ENCODE measurements at regions not wholly inside any gene's neighbourhood (a gene's known extent, or its start where the extent isn't known, plus 50 kb on each side); places are given as distances from the start of the nearest gene placed in this dataset.
"Not testable (repeated sequence)": the region's sequence is repeated elsewhere in the genome, so short reads cannot be mapped to it uniquely, and the experiment has no call there.

DNA sequence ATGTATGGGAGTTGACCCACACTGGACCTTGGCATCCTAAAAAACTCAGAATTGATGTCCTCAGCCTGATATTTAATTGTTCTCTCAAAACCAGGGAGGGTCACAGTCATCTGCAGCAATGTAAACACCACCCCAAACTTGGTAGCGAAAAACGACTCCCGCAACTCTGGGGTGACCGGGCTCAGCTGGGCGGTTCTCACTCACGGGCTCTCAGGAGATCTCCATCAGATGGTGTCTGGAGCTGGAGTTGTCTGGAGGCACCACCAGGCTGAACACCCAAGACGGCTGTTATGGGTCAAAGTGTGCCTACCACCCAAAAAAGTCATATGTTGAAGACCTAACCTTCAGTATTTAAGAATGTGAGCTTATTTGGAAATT, 50.9 kb upstream of the NXT1 start:
- no peak for DNase-seq

DNA sequence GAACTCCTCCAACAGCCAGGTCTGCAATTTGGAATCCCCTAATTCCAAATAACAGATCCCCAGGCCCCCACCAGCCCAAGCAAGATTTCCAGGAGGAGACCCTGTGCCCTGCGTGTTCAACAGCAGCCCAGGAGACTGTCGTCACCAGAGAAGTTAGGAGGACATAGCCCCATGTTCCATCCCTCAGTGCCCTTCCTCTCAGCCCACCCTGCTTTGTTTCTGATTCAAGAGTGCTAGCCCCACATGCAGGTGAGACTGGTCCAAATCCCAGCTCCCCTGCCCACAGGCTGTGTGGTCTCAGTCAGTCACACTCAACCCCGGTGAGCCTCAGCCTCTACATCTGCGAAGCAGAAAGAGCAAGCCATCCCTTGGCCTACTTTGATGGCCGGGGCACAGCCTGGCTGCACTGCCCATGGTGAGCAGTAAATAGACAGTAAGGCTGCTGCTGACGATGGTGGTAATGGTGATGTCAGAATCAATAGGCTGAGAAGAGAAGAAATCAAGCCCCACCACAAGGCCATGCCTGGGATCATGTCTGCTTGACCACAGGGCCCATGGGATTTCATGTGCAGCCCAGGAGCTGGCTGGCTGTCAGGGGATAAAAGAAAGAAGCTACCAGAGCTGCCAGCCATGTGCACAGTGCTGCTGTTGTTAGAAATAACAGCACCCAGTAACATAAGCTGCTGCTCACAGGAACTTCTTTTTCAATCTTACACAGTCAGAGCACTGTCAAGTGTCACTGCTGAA, 51.5 kb upstream of the NXT1 start:
- DNase-seq: no peak

DNA sequence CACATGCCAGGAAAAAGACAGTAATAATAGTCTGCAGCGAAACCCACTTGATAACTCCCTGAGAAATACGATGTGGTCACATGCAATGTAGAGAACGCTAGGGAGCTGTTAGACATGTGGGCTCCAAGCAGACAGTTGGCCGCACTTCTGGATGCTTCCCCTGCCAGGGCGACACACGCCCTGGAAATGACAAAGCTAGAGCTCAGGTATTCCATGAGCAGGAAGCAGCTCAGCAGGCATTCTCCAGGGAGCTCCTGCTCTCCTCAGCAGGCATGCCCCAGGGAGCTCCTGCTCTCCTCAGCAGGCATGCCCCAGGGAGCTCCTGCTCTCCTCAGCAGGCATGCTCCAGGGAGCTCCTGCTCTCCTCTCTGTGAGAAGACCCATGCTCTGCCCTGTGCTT, 52.4 kb upstream of the NXT1 start:
- DNase-seq: no peak

DNA sequence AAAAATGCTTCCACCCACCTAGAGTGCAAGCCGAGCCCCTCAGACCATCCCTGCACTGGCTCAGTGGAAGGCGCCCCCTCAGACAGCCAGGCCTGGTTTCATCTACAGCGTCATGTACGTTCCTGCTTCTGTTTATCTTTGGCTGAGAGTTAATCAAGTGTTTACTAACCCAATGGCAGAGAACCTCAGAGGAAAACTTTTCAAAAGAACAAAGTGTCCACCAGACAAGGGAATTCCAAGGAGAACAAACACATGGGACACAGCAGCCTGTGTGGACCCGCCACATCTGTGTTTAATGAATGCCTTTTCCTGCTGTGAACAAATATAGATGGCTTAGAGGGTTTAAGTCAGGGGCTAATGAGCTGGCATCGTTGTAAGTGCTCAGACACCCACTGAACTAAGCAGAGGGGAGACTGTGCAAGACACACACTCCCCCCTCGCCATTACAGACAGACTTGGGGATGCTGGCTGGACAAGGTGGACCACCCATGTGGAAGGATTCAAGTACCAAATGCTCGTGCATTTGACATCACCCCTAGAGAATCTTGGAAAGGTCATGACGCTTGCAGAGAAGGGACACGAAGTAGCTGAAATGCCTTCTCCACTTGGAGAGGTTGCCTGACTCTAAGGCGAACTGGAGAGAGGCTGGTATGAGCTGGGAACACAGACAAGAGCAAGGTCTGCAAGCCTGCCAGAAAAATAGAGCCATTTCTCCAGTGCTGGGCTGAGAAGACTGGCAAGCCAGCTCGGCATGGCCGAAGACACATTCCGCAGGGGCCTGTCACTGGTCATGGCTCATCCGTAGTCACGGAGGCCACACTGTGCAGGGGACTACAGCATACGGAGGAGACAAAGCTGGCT, 53.5 kb upstream of the NXT1 start:
- DNase-seq: no peak

DNA sequence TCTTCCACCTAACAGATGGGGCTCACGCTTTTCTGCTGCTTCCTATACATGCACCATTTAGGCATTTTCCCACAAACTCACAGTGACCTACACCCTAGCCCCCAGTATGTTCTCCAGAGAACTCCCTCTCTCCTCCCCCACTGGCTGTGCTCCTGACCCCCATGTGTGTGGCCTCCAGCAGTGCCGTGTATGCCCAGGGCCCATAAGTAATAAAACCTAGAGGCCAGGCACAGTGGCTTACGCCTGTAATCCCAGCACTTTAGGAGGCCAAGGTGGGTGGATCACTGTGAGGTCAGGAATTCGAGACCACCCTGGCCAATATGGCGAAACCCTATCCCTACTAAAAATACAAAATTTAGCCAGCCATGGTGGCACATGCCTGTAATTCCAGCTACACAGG, 54.7 kb upstream of the NXT1 start:
- no peak for DNase-seq

DNA sequence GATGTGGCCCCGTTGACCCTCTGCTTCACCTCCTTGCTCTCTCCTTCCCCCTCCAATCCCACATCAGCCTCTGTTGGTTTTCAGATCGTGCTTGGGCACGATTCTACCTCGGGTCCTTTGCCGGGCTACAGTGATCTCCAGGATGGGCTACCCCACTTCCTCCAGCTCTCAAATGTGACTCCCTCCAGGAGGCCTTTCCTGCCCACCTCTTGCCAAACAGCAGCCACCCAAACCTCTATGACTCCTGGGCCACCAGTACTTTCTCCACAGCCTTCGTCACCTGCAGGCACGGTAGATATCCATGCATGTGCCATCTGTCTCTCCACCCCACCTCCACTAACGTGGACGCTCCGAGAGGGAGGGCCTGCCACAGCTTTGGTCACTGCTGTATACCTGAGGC, 55.9 kb upstream of the NXT1 start:
- no peak for DNase-seq

DNA sequence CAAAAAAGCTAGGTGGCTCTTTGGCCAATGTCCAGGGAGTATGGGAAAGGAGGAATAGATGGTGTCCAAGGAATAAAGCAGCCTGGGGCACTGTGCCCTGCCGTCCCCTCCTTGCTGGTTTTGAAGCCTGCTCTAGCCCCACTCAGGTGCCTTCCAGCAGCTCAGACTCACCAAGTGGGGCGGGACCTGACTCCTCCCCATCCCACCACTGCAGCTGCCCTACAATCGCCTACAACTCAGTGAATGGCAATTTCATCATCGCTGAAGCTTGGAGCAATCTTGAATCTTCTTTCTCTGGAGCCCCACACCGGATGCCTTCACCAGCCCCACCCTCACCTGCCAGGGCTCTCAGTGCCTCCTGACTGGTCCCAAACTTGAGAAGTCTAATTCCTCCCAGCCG, 56.4 kb upstream of the NXT1 start:
- DNase-seq: no peak

DNA sequence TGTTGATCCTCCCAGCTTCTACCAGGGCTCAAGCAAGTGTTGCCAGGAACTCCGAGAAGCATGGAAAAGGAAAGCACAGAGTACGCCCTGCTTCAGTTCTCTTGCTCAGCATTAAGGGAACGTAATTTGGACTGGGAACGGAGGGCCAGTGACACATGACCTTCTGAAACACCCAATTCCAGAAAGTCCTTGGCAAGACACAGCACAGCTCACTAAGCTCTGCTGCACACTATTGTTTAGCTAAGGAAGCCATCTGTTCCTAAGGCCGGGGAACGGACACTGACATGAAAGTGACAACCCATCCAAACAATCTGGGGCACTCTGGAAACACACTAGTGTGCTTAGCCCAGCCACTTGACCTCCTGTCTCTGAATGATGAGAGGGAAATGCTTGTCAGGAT, 56.9 kb upstream of the NXT1 start:
- no peak for DNase-seq

DNA sequence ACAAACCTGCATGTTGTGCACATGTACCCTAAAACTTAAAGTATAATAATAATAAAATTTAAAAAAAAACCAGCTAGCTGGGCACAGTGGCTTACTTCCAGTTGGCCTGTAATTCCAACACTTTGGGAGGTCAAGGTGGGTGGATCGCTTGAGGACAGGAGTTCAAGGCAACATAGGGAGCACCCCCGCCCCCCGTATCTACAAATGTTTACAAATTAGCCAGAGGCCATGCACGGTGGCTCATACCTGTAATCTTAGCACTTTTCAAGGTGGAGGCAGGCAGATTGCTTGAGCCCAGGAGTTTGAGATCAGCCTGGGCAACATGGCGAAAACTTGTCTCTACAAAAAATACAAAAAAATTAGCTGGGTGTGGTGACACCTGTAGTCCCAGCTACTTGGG, 58.3 kb upstream of the NXT1 start:
- DNase-seq: not testable (repeated sequence)

DNA sequence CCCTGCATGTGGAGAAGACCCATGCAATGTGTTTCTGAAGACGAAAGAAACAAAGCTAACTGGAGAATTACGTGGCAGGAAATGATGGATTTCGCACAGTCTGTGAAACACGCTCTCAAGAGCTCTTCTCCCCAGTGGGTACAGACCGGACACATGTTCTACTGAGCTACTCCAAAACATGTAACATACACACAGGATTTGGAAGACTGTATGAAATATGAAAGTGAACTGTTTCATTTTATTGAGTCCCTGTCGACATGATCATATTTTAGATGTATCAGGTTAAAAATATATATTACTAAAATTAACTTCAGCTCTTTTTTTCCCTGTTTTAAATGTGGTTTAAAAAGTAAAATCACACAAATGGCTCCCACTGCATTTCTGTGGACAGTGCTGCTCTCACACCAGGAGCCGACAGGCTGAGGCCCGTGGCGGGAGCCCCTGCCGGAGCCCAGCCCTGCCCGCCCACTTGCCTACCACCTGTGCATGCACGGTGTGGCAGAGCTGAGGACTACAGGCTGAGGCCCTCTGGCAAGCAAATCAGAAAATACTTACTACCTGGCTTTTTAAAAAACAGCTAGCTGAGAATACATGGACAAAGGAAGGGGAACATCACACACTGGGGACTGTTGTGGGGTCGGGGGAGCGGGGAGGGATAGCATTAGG, 58.9 kb upstream of the NXT1 start:
- no peak for DNase-seq

DNA sequence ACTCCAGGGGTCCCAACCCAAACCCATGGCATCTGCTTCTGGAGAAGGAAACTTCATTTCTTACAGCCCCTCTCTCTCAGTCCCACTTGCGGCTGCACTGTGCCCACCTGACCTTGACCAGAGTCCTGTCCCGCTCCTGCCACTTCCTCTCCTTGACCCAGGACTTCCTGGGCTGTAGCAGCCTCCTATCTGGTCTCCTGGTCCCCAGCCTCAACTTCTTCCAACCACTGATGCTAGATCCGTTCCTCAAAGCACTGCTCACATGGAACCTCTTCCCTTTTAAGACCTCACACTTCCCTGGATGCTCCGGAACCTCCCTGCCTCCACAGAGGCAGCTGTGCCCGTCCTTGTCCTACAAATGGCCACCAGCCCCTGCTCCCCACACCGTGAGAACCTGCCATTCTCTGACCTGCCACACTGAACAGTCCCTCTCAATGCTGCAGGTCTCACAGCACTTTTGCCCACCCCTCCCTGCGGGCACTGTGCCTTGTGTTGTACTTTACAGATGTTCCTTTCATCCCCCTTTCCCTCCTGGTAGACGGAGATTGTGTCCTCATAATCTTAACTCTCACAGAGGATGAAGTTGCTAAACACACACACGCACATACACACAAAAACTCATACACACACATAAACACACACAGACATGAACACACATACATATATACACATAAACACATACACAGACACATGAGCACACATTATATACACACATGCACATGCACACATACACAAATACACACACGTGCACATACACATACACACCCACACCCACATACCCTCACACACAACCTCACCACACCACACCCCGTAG, 59.6 kb upstream of the NXT1 start:
- DNase-seq: no peak

DNA sequence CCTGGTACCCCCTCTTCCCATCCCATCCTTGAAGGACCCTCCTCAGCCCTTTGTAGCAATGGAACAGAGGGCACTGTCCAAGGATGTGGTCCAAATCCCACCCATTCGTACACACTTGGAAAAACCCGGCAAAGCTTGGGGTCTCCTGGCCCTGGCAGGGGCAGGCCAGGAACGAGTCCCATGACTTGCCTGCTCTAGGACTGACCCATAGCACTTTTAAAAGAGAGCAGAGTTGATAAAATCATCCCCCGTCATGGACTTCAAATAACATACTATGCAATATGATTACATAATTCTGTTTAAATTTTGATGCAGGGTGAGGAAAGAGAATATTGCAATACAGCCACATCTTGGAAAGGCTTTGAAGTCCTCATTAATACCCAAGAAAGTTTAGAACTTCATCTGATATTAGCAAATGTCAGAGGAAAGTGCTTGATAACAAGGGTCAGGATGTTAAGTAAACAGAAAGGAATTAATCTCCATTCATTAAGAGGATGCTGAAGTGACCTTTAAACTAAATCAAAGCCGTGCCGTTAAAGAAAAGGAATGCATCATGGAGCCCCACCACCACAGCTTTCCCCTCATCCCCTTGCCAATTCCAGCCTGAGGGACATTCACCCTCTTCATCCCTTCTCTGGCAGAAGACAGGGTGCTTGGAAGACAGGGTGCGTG, 60.7 kb upstream of the NXT1 start:
- no peak for DNase-seq

DNA sequence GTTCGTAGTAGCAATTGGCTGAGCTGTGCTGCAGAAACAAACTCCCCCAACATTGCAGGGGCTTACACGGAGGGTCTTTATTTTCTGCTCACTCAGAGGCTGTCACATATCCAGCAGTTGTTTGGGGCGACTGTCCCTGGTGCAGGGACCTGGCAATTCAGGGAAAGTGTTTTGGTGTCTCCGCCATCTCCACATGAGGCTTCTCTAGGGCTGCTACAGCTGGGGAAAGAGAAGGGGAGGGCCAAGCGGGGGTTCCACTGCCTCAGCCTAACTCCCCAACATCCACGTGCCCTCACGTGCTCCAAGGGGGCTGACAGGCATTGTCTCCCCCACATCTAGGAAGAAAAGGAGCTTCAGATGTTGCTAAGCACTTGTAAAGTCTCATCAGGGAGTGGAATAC, 61.3 kb upstream of the NXT1 start:
- DNase-seq: no peak

DNA sequence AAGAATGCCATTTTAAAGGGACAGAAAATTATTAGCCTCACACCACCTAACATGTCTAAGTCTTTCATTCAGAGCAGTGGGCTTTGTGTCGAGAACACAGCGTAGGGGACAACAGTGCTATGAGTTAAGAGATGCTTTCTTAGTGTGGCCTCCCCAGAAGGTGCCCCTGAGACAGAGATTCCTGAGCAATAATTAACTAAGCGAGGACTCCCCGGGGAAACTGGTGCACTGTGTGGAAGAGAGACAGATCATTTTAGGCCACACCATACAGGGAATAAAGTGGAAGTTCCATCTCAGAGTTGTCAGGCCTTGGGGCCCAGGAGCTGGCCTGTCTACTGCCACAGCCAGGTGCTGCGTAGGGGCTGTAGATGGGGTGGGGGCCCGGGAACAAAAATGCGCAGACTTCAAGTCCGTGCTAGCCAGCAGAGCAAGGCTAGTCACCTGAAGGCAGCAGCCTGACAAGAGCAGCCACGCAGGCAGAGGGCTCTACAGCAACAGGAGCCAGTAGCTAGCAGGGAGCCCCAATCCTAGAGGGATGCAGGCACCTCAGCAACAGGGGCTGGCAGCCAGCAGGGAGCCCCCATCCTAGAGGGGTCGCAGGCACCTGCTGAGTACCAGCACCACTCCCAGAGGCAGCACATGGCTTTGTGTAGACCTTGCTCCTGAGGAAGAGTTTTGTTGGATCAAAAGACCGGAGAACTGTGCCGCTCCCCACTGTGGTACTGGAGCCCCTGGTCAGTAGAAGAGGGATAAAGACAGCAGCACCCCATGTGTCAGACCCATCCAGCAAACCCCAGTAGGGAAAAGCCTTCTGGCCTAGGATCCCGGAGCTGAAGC, 63.0 kb upstream of the NXT1 start:
- no peak for DNase-seq

DNA sequence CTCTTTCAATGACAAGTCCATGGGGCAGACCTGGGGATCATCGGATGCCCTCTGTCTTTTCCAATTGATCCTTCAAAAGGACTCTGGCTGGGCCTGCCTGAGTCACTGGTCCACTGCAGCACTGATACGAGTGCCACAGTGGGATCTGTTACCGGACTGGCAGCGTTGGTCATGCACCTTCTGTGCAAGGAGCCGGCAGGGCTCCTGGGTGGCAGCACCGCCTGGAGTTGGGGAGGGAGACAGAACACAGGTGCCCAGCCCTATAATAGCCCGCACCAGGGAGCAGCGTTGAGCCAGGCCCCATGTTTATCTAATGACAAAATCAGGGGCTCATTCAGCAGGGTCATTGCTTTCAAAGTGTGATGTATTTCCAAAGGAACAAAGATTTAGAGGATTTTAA, 64.2 kb upstream of the NXT1 start:
- DNase-seq: no peak

DNA sequence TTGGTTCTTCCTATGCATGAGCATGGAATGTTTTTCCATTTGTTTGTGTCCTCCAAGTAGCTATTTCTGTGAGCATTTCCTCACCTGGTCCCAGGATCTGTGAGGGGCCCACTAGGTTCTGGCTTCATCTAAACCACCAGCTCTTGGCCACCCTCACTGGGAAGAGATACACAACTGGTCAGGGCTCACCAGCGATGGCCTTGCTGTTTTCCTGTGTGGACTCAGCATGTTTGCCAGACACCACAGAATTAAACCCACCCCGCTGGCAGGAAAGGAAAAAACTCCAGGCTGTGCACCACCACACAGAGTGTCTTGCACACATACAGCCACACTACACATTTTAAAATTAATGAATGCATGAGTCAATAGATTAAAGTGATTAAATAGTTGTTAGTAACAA, 65.1 kb upstream of the NXT1 start:
- DNase-seq: no peak

DNA sequence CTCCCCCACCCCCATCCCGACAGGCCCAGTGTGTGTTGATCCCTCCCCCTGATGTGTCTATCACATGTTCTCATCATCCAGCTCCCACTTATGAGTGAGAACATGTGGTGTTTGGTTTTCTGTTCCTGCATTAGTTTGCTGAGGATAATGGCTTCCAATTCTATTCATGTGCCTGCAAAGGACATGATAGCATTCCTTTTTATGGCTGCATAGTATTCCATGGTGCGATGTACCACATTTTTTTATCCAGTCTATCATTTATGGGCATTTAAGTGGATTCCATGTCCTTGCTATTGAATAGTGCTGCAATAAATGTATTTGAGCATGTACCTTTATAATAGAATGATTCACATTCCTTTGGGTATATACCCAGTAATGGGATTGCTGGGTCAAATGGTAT, 66.6 kb upstream of the NXT1 start:
- no peak for DNase-seq

DNA sequence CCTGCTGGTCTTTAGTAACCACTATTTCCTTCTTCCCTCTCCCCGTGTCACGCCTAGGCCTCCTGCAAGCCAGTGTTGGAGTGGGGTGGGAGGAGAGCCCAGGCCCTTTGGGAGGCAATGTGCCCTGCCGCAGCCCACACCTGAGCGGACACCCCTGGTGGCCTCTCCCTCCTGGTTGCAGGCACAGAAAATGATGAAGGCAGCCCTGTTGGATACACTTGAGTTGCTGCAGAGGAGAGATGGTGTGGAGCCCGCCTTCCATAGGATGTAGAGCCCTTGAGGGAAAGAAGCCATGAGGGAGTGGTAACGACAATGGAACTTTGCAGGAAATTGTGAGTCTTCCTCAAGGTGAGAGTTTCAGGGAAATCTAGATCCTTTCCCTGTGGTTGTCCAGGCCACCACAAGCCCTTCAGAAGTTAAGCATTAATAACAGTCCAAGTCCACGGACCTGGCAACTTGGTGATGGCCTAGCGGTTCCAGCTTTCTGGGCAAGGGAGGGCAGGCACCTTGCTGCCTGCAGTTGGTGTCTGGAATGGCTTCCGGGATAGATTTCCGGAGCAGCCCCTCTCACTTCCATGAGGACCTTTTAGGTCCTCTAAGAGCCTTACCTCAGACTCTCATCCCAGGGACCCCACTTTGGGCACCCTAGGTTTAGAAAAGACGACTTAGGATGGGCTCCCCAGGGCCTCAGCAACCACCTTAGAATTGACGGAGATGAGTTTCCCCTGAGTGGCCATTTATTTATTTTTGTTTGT, 67.3 kb upstream of the NXT1 start:
- DNase-seq: no peak

DNA sequence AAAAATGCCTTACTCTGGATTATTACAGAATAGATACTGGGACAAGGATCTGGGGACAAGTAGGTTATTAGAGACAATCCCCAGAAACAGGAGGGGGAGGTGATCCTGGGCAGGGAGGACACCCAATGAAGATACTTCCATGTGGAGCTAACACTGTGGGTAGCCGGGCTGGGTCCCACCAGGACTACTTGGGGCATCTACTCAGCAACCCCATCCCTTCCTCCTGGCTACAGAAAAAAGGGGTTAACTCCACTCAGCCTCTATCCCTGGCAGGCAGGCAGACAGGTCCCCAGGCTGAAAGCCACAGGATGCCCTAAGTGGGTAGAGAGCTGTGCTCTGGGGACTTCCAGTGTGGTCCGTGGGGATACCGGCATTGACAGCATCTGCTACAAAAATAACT, 68.0 kb upstream of the NXT1 start:
- DNase-seq: no peak

DNA sequence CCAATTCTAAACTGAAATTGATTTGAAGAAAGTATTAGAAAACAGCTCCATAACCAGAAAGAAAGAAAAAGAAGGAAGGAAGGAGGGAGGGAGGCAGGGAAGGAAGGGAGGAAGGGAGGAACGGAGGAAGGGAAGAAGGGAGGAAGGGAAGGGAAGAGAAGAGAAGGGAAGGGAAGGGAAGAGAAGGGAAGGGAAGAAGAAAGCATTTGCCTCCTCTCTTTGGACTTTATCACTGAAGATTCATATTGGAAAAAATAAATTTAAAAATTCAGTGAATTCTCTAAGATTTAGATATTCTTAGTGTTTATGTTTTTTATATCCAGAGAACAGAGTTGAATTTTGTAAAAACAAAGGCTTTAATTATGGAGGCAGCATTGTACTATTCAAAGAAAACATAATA, 68.5 kb upstream of the NXT1 start:
- DNase-seq: no peak

DNA sequence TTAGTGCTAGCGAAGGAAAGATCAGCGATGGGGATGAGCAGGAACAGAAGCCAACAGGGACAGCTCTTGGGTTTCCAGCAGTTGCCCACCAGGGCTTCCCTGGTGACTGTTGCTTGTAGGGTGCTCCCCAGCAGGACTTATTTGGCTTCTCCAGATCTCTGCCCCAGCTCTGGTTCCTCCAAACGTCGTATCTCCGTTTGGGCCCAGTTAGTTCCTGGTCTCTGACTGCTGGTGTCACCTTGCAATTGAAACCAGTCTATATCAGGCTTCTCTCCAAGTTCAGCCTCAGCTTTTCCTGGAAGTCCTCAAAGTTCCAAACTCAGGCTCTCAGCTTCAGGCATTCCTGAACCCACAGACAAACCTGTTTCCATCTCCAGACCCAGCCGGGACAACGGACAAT, 70.8 kb upstream of the NXT1 start:
- no peak for DNase-seq
